Body of pancreas (tissue), 4 donors: ENCODE measurements at regions not wholly inside any gene's neighbourhood (a gene's known extent, or its start where the extent isn't known, plus 50 kb on each side); places are given as distances from the start of the nearest gene placed in this dataset.

Experiments
- ATAC-seq: fragments of 150-250 bp; one replicate; pipeline ENCODE4 v1.9.1; 2016
- DNase-seq, 4 donors: peaks; one replicate each; pipeline ENCODE4 v3.0.0-alpha.2; 2019
- H3K27ac ChIP-seq, 4 donors: fragments of 200-600 bp; sonication (generic); 1 replicate in 3 of 4; 2 replicates in 1 of 4; pipeline versions ENCODE4 v1.5.1 to v1.6.1; 2016 to 2019; ENCODE audit warnings: mild to moderate bottlenecking in 1 of 4, mixed read lengths in 1 of 4, moderate library complexity in 1 of 4
- H3K27me3 ChIP-seq, 2 donors: fragments of 200-600 bp; sonication (generic); one replicate each; pipeline ENCODE4 v1.6.0; 2016; ENCODE audit warnings: mild to moderate bottlenecking in 1 of 2
- H3K36me3 ChIP-seq, 2 donors: fragments of 200-600 bp; sonication (generic); replicated peaks in 1 of 2; 2 replicates each; pipeline ENCODE4 v1.5.1; 2016; ENCODE audit warnings: low read depth in 2 of 2; ENCODE audit not compliant: insufficient read depth in 1 of 2
- H3K4me1 ChIP-seq: fragments of 200-600 bp; sonication (generic); one replicate; pipeline ENCODE4 v1.6.0; 2016
- H3K4me3 ChIP-seq, 2 donors: fragments of 200-600 bp; sonication (generic); 1 replicate in 1 of 2; 2 replicates in 1 of 2; pipeline ENCODE4 v1.5.1; 2016 to 2019
- H3K9me3 ChIP-seq, 3 donors: fragments of 200-600 bp; sonication (generic); 1 replicate in 2 of 3; 2 replicates in 1 of 3; pipeline ENCODE4 v1.5.1; 2016
- POLR2A ChIP-seq, 3 donors: fragments of 450-650 bp; IDR thresholded peaks; one replicate each; pipeline ENCODE4 v1.6.1; 2016; ENCODE audit warnings: antibody characterized with exemption in 3 of 3, mild to moderate bottlenecking in 2 of 3
- WGBS, 2 donors: methylation state at CpG; one replicate each; pipeline ENCODE4 v1.1.5; 2017; 5-methylcytosine and 5-hydroxymethylcytosine counted together
- intact Hi-C: fragments of 100-400 bp; cut with DNase I; formaldehyde crosslinking; loops from one replicate; pipeline ENCODE4 v1.15.1; 2023
- TF ChIP-seq, protein P1 (sequence below), 7 experiments: fragments of 450-650 bp in 4 of 7; fragments of 200-600 bp in 3 of 7; sonication (generic) in 3 of 7; IDR thresholded peaks; one replicate each; pipeline ENCODE4 v1.5.1; 2016 to 2019; ENCODE audit warnings: antibody characterized with exemption in 7 of 7

DNA sequence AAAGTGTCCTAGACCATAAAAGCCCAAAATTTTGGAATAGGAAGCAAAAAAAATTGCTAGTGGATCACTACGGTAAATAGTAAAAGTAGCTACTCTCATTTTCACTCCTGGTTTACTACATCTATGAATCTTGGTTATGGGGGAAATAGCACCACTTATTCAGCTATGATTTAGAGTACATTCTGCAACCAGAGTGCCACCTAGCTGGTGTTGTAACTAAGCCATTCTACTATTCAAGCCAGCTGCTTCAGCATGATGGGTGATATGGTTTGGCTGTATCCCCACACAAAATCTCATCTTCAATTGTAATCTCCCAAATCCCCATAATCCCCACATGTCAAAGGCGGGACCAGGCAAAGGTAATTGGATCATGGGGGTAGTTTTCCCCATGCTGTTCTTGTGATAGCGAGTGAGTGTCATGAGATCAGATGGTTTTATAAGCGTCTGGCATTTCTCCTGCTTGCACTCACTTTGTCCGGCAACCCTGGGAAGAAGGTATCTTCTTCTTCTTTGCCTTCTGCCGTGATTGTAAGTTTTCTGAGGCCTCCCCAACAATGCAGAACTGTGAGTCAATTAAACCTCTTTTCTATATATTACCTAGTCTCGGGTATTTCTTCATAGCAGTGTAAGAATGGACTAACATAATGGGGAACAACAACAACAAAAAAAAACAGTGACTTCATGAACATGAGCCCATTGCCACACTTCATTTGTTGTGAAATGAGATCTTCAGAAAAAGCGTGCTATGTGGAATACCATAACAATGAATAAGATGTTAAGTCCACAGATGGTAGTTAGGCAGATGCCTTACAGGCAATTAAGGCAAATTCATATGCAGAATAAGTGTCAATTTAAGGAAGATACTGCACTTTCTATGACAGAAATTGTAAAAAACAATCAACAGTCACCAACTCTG is 280.1 kb downstream of the PABPC4L start:
- no peak for ATAC-seq
- 59 to 61% methylated on average over 8 of the region's 8 CpGs for WGBS, 2 donors

DNA sequence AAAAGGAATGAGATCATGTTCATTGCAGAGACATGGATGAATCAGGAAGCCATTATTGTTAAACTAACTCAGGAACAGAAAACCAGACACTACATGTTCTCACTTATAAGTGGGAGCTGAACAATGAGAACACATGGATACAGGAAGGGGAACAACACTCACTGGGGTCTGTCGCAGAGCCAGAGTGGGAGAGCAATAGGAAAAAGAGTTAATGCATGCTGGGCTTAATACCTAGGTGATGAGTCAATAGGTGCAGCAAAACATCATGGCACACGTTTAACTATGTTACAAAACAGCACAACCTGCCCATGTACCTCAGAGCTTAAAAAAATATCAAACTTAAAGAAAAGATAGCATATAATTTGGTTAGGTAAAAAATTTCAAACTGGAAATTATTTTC is 281.4 kb downstream of the PABPC4L start:
- H3K4me3 ChIP-seq, result no peak overlapping the region
- intact Hi-C loops, result no loop called here
- WGBS, 2 donors, result 46 to 52% methylated on average over 2 of the region's 2 CpGs
- H3K27me3 ChIP-seq, result no peaks in the 10 kb centered on the region
- H3K9me3 ChIP-seq, result no peaks in the 10 kb centered on the region
- no peak for ATAC-seq
- no peak overlapping the region for H3K27ac ChIP-seq
- TF ChIP-seq, protein P1, sequence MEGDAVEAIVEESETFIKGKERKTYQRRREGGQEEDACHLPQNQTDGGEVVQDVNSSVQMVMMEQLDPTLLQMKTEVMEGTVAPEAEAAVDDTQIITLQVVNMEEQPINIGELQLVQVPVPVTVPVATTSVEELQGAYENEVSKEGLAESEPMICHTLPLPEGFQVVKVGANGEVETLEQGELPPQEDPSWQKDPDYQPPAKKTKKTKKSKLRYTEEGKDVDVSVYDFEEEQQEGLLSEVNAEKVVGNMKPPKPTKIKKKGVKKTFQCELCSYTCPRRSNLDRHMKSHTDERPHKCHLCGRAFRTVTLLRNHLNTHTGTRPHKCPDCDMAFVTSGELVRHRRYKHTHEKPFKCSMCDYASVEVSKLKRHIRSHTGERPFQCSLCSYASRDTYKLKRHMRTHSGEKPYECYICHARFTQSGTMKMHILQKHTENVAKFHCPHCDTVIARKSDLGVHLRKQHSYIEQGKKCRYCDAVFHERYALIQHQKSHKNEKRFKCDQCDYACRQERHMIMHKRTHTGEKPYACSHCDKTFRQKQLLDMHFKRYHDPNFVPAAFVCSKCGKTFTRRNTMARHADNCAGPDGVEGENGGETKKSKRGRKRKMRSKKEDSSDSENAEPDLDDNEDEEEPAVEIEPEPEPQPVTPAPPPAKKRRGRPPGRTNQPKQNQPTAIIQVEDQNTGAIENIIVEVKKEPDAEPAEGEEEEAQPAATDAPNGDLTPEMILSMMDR (IDR thresholded peaks at IDR 0.05), result no peak
- no peak for TF ChIP-seq POLR2A (IDR thresholded peaks at IDR 0.05)
- H3K36me3 ChIP-seq, result no peaks in the 10 kb centered on the region
- no peaks in the 10 kb centered on the region for H3K4me1 ChIP-seq
- no peak for DNase-seq

More for the DNA sequence above, 280.1 kb downstream of the PABPC4L start:
- TF ChIP-seq, protein P1 (IDR thresholded peaks at IDR 0.05), result no peak
- no peak for TF ChIP-seq POLR2A (IDR thresholded peaks at IDR 0.05)
- no peak for DNase-seq
- H3K9me3 ChIP-seq, result no peaks in the 10 kb centered on the region
- no peak overlapping the region for H3K27ac ChIP-seq
- no peak overlapping the region for H3K4me3 ChIP-seq
- H3K4me1 ChIP-seq, result no peaks in the 10 kb centered on the region
- no peaks in the 10 kb centered on the region for H3K36me3 ChIP-seq
- H3K27me3 ChIP-seq, result no peaks in the 10 kb centered on the region
- intact Hi-C loops, result no loop called here

DNA sequence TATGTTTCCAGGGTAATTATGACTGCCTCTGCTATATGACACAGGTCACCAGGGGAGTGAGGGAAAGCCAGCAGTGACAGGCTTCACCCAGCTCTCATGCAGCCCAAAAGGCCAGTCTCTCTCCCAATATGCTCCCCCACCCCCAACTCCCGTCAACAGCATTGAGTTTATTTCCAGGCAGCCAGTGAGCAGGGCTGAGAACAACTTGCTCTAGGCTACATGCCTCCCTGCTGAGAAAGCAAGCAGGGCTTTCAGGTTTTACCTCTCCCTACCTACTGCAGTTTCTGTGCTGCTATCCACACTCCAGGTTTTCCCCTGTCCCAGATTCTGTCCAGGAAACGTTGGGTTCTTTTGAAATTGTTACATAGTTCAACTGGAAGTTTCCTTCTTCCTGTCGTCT is 291.4 kb downstream of the PABPC4L start:
- H3K27ac ChIP-seq, result no peak overlapping the region
- WGBS, 2 donors, result 46 to 50% methylated on average over 3 of the region's 3 CpGs
- no peak overlapping the region for H3K4me3 ChIP-seq
- H3K36me3 ChIP-seq, result no peaks in the 10 kb centered on the region
- no peaks in the 10 kb centered on the region for H3K27me3 ChIP-seq
- H3K9me3 ChIP-seq, result no peaks in the 10 kb centered on the region
- ATAC-seq (no peak), DNase-seq (no peak)
- H3K4me1 ChIP-seq, result no peaks in the 10 kb centered on the region
- intact Hi-C loops, result no loop called here
- no peak for TF ChIP-seq POLR2A (IDR thresholded peaks at IDR 0.05)
- TF ChIP-seq, protein P1 (IDR thresholded peaks at IDR 0.05), result no peak

DNA sequence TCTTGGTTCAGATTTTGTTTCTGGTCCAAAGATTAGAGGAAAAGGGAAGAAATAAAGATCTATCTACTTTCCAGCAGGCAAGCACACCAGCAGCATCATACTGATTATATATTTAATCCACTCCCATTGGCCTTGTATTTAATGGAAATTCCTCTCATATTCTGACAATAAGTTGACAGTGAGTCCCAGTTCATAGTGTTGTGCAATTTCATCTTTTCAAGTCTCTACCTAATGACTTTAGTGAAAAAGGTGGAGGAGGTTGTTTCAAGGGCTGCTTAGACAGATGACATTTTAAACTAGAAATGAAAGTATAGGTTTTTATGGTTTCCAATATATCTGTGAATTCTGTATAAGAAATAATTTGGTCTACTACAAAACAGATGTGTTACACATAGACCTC is 298.6 kb downstream of the PABPC4L start:
- DNase-seq (no peak), ATAC-seq (no peak)
- Histone ChIP-seq H3K36me3 (no peaks in the 10 kb centered on the region), H3K27me3 (no peaks in the 10 kb centered on the region), H3K9me3 (no peaks in the 10 kb centered on the region), H3K4me3 (no peak overlapping the region), H3K27ac (no peak overlapping the region), H3K4me1 (no peaks in the 10 kb centered on the region)
- intact Hi-C loops, result no loop called here
- TF ChIP-seq POLR2A (IDR thresholded peaks at IDR 0.05), result no peak
- TF ChIP-seq, protein P1 (IDR thresholded peaks at IDR 0.05), result no peak

DNA sequence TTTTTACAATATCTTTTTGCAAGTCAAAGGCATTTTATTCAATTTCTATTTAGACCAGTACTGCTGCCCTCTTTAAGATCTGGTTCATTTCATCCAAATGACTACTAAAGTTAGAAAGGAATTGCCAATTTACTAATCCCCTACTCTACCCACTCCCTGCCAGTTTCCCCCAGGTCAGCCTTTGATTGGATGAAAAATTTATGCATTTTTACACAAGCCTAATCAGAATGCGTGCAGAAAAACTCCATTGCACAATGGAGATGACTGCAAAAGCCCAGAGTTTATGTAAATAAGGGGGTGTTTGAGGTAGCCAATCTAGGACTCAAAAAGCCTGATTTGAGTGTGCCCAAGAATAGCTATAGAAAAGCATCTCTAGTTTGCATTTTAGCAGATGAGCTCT is 310.6 kb downstream of the PABPC4L start:
- no peak for TF ChIP-seq POLR2A (IDR thresholded peaks at IDR 0.05)
- TF ChIP-seq, protein P1 (IDR thresholded peaks at IDR 0.05), result no peak
- Histone ChIP-seq H3K36me3 (no peaks in the 10 kb centered on the region), H3K4me3 (no peak overlapping the region), H3K27me3 (no peaks in the 10 kb centered on the region), H3K9me3 (no peaks in the 10 kb centered on the region), H3K27ac (no peak overlapping the region), H3K4me1 (no peaks in the 10 kb centered on the region)
- ATAC-seq, result no peak
- 48 to 53% methylated on average over 1 of the region's 1 CpG for WGBS, 2 donors
- DNase-seq, result no peak
- intact Hi-C loops, result no loop called here
